Thoracic aorta (tissue), 2 donors: ENCODE measurements at regions not wholly inside any gene's neighbourhood (a gene's known extent, or its start where the extent isn't known, plus 50 kb on each side); places are given as distances from the start of the nearest gene placed in this dataset.

Experiments used
- ATAC-seq: fragments of 150-250 bp; one replicate; pipeline ENCODE4 v1.8.0; 2017; ENCODE audit warnings: low read depth; ENCODE audit not compliant: insufficient number of reproducible peaks, low FRiP score
- DNase-seq: peaks from one replicate; pipeline ENCODE4 v3.0.0-alpha.2; 2020; ENCODE audit warnings: low spot score
- H3K27ac ChIP-seq, 2 donors: fragments of 200-600 bp; sonication (generic); 1 replicate in 1 of 2; 2 replicates in 1 of 2; pipeline ENCODE4 v1.5.1; 2016; ENCODE audit warnings: mild to moderate bottlenecking in 2 of 2, moderate library complexity in 2 of 2
- H3K27me3 ChIP-seq: fragments of 200-600 bp; sonication (generic); replicated peaks from 2 replicates; pipeline ENCODE4 v1.6.0; 2016; ENCODE audit warnings: mild to moderate bottlenecking; ENCODE audit not compliant: insufficient read depth
- H3K36me3 ChIP-seq: fragments of 200-600 bp; sonication (generic); one replicate; pipeline ENCODE4 v1.5.1; 2016
- H3K4me1 ChIP-seq, 2 donors: fragments of 200-600 bp; sonication (generic); 1 replicate in 1 of 2; 2 replicates in 1 of 2; pipeline versions ENCODE4 v1.5.1 to v1.6.0; 2016; ENCODE audit warnings: low read depth in 2 of 2, mild to moderate bottlenecking in 1 of 2; ENCODE audit not compliant: control insufficient read depth in 1 of 2
- H3K4me3 ChIP-seq: fragments of 200-600 bp; sonication (generic); 2 replicates; pipeline ENCODE4 v1.5.1; 2016; ENCODE audit warnings: mild to moderate bottlenecking
- H3K9me3 ChIP-seq: fragments of 200-600 bp; sonication (generic); 2 replicates; pipeline ENCODE4 v1.5.1; 2016
- TF ChIP-seq, protein P1 (sequence below): fragments of 200-600 bp; sonication (generic); IDR thresholded peaks from one replicate; pipeline ENCODE4 v1.5.1; 2019; ENCODE audit warnings: antibody characterized with exemption

- H3K9me3 ChIP-seq: no peaks in the 10 kb centered on the region
- H3K4me1 ChIP-seq: no peaks in the 10 kb centered on the region
- no peak overlapping the region for H3K4me3 ChIP-seq
- DNase-seq: no peak
- no peak overlapping the region for H3K27ac ChIP-seq
- TF ChIP-seq, protein P1, sequence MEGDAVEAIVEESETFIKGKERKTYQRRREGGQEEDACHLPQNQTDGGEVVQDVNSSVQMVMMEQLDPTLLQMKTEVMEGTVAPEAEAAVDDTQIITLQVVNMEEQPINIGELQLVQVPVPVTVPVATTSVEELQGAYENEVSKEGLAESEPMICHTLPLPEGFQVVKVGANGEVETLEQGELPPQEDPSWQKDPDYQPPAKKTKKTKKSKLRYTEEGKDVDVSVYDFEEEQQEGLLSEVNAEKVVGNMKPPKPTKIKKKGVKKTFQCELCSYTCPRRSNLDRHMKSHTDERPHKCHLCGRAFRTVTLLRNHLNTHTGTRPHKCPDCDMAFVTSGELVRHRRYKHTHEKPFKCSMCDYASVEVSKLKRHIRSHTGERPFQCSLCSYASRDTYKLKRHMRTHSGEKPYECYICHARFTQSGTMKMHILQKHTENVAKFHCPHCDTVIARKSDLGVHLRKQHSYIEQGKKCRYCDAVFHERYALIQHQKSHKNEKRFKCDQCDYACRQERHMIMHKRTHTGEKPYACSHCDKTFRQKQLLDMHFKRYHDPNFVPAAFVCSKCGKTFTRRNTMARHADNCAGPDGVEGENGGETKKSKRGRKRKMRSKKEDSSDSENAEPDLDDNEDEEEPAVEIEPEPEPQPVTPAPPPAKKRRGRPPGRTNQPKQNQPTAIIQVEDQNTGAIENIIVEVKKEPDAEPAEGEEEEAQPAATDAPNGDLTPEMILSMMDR: no peak
- no peak for ATAC-seq
- no peaks in the 10 kb centered on the region for H3K36me3 ChIP-seq
- H3K27me3 ChIP-seq: no peaks in the 10 kb centered on the region
These were observed 166.9 kb downstream of the BRMS1L start for GRCh38 chr14:35992816-35993683.

DNA sequence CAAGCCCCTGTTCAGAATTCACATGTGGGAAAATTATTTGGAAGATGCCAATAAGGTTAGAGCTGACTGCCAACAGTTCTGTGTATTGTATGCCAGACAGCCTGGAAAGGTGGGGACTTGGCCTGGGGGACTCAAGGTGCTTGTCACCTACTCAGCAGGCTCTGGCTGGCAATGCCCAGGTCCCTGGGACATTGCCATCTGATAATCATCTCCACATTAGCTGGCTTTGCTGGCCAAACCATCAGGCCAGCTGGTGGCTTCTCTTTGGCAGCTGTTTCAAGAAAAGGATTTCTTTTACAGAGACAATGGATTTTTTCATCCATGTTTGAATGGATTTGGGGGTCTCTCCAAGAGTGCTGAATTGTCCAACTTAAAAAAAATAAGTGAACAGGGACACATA lies 165.2 kb downstream of the BRMS1L start:
- H3K4me1 ChIP-seq: no peaks in the 10 kb centered on the region
- no peaks in the 10 kb centered on the region for H3K27me3 ChIP-seq
- no peak for ATAC-seq
- H3K4me3 ChIP-seq: no peak overlapping the region
- DNase-seq: no peak
- H3K27ac ChIP-seq: no peak overlapping the region
- TF ChIP-seq, protein P1: no peak
- no peaks in the 10 kb centered on the region for H3K36me3 ChIP-seq
- H3K9me3 ChIP-seq: no peaks in the 10 kb centered on the region

GRCh38 chr14:35989736-35990135 lies 163.6 kb downstream of the BRMS1L start:
- no peak overlapping the region for H3K4me3 ChIP-seq
- no peaks in the 10 kb centered on the region for H3K36me3 ChIP-seq
- TF ChIP-seq, protein P1: no peak
- no peaks in the 10 kb centered on the region for H3K27me3 ChIP-seq
- DNase-seq (no peak), ATAC-seq (no peak)
- H3K4me1 ChIP-seq: no peaks in the 10 kb centered on the region
- no peak overlapping the region for H3K27ac ChIP-seq
- H3K9me3 ChIP-seq: no peaks in the 10 kb centered on the region

- TF ChIP-seq, protein P1: no peak
- no peak overlapping the region for H3K4me3 ChIP-seq
- DNase-seq: no peak
- no peak overlapping the region for H3K27ac ChIP-seq
- H3K9me3 ChIP-seq: no peaks in the 10 kb centered on the region
- no peaks in the 10 kb centered on the region for H3K27me3 ChIP-seq
- no peak for ATAC-seq
- no peaks in the 10 kb centered on the region for H3K4me1 ChIP-seq
- H3K36me3 ChIP-seq: no peaks in the 10 kb centered on the region
These were observed 163.0 kb downstream of the BRMS1L start for GRCh38 chr14:35988972-35989690.

DNA sequence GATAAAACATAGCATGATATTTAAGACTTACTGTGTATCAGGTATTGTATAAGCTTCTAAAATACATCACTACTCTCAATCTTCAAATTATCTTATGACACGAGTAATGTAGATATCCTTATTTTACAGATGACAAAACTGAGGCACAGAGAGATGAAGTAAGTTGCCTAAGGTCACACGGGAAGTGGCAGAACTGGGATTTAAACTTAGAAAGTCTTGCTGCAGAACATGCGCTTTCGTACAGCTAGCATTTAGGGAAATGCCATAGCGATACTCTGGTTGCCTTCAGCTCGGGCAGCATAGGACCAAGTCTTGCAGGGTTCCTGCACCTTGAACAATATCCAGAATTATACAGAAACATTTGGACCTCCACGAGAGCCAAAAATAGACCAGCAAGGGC lies 162.4 kb downstream of the BRMS1L start:
- H3K4me1 ChIP-seq: no peaks in the 10 kb centered on the region
- H3K9me3 ChIP-seq: no peaks in the 10 kb centered on the region
- H3K27ac ChIP-seq: no peak overlapping the region
- ATAC-seq (no peak), DNase-seq (no peak)
- TF ChIP-seq, protein P1: no peak
- H3K27me3 ChIP-seq: no peaks in the 10 kb centered on the region
- no peak overlapping the region for H3K4me3 ChIP-seq
- H3K36me3 ChIP-seq: no peaks in the 10 kb centered on the region
